Right lobe of liver (tissue), 6 donors: ENCODE measurements at regions not wholly inside any gene's neighbourhood (a gene's known extent, or its start where the extent isn't known, plus 50 kb on each side); places are given as distances from the start of the nearest gene placed in this dataset.

Source experiments
- ATAC-seq, 4 donors: fragments of 200-7000 bp; cut with Tn5 transposase; one replicate each; pipeline ENCODE4 v1.9.1; 2020; ENCODE audit warnings: mild to moderate bottlenecking in 4 of 4, moderate library complexity in 4 of 4
- DNase-seq, 3 donors: peaks; one replicate each; pipeline ENCODE4 v3.0.0-alpha.2; 2020
- H3K27ac ChIP-seq, 3 donors: fragments of 200-600 bp; one replicate each; pipeline ENCODE4 v1.8.0; 2022
- H3K27me3 ChIP-seq, 2 donors: fragments of 200-600 bp; one replicate each; pipeline ENCODE4 v1.8.0; 2022
- H3K36me3 ChIP-seq, 4 donors: fragments of 200-600 bp; sonication (generic) in 1 of 4; one replicate each; pipeline versions ENCODE4 v1.5.1 to v1.8.0; 2017 to 2022; ENCODE audit warnings: control low read depth in 1 of 4
- H3K4me1 ChIP-seq, 4 donors: fragments of 200-600 bp; sonication (generic) in 1 of 4; one replicate each; pipeline versions ENCODE4 v1.5.1 to v1.8.0; 2017 to 2022; ENCODE audit warnings: control low read depth in 1 of 4
- H3K4me3 ChIP-seq, 3 donors: fragments of 200-600 bp; one replicate each; pipeline ENCODE4 v1.8.0; 2022
- H3K9me3 ChIP-seq, 4 donors: fragments of 200-600 bp; sonication (generic) in 1 of 4; one replicate each; pipeline versions ENCODE4 v1.5.1 to v1.8.0; 2017 to 2022; ENCODE audit warnings: control low read depth in 1 of 4
- POLR2A ChIP-seq: fragments of 450-650 bp; IDR thresholded peaks from one replicate; pipeline ENCODE4 v1.6.1; 2017; ENCODE audit warnings: antibody characterized with exemption, mild to moderate bottlenecking
- WGBS: methylation state at CpG from one replicate; pipeline ENCODE4 v1.1.6; 2018; ENCODE audit warnings: low coverage, low lambda C conversion rate; ENCODE audit not compliant: insufficient coverage; ENCODE audit errors: missing lambda C conversion rate; 5-methylcytosine and 5-hydroxymethylcytosine counted together
- intact Hi-C, 2 donors: fragments of 100-400 bp; cut with DNase I; formaldehyde crosslinking; loops; one replicate each; pipeline versions ENCODE4 v1.11.2 to v1.14.1; 2022
- TF ChIP-seq, protein P1 (sequence below), 4 donors: fragments of 200-600 bp in 3 of 4; fragments of 450-650 bp in 1 of 4; IDR thresholded peaks; one replicate each; pipeline versions ENCODE4 v1.5.1 to v1.8.0; 2016 to 2022; ENCODE audit warnings: antibody characterized with exemption in 4 of 4, mild to moderate bottlenecking in 2 of 4
- donor health status: DM: no; HTN: yes; CAD: no.
- donor health status: DM: no; HTN: no; CAD: no.
- donor health status: DM: no; HTN: no; CAD: no.
- donor health status: DM: no; HTN: yes; CAD: no.
- donor health status: DM: no; HTN: yes; CAD: no.

DNA sequence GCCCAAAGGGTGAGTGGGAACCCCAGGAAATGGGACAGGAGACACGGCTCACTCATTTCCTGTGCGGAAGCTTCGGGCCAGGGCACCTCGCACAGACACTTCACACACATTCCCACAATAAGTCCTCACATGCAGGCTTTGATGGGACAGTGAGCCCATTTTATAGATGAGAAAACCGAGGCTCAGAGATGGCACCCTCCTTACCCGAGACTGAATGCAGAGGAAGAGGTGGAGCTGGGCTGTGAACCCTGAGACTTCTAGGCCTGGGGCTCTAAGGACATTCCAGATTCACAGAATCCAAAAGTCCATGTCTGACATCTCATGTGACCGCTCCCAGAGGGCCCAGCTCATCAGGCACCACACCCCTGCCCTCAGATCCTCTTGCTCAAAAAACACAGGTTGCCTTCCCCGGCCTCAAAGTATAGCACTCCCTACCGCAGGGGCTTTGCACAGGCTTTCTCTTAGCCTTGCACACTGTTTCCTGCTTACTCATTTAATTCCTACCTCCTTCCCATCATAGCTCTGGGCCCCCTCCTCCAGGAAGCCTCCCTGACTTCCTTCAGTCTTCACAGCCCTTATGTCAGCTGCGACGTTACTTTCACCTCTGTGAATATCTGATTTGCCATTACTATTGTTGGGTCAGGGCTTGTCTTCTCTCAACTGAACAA, 57.1 kb upstream of the TCF20 start:
- no peaks in the 10 kb centered on the region for H3K27me3 ChIP-seq

DNA sequence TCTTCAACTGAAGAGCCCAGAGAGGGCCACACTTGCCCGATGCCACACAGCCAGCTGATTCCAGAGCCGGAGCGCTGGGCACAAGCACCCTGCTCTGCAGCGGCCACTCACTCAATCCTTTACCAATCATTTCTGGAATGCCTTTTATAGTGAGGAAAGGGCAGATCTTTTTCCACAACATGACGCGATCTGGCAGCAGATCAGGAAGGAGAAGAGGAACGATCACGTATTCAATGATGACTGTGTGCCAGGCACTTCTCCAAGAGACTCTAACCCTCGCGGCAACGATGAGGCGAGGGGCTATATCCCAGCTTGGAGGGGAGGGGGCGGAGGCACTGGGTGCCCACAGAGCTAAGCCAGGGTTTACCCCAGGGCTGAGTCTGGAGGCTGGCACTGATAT, 56.3 kb upstream of the TCF20 start:
- no peak for TF ChIP-seq POLR2A
- TF ChIP-seq, protein P1, sequence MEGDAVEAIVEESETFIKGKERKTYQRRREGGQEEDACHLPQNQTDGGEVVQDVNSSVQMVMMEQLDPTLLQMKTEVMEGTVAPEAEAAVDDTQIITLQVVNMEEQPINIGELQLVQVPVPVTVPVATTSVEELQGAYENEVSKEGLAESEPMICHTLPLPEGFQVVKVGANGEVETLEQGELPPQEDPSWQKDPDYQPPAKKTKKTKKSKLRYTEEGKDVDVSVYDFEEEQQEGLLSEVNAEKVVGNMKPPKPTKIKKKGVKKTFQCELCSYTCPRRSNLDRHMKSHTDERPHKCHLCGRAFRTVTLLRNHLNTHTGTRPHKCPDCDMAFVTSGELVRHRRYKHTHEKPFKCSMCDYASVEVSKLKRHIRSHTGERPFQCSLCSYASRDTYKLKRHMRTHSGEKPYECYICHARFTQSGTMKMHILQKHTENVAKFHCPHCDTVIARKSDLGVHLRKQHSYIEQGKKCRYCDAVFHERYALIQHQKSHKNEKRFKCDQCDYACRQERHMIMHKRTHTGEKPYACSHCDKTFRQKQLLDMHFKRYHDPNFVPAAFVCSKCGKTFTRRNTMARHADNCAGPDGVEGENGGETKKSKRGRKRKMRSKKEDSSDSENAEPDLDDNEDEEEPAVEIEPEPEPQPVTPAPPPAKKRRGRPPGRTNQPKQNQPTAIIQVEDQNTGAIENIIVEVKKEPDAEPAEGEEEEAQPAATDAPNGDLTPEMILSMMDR (IDR thresholded peaks at IDR 0.05) = no peak
- WGBS = 57% methylated on average over 5 of the region's 13 CpGs

More for the DNA sequence above, 57.1 kb upstream of the TCF20 start:
- intact Hi-C loops = no loop called here
- Histone ChIP-seq H3K27ac (no peak overlapping the region), H3K4me1 (no peaks in the 10 kb centered on the region), H3K4me3 (no peak overlapping the region), H3K9me3 (no peaks in the 10 kb centered on the region), H3K36me3 (no peaks in the 10 kb centered on the region)
- no peak for DNase-seq
- 61% methylated on average over 8 of the region's 11 CpGs for WGBS
- TF ChIP-seq, protein P1 (IDR thresholded peaks at IDR 0.05) = no peak
- no peak for TF ChIP-seq POLR2A
- ATAC-seq = no peak

DNA sequence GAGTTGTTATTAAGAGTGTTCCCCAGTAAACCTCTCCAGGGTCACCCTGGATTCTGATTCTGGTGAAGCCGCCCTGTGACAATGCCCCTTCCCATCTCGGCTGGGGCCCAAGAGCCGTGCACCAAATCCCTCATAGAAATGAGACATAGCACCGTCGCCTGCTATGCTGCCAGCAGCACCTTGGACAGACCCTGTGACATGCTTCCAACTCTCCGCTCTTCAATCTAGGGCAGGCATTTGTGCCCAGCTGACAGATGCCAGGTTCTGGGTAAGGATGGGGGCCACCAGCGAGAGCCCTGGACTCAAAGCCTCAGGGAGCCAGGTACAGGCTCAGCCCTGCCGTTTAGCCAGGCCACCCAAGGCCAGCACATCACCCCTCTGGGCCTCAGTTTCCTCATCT, 55.8 kb upstream of the TCF20 start:
- ATAC-seq = no peak
- intact Hi-C loops = no loop called here
- Histone ChIP-seq H3K27me3 (no peaks in the 10 kb centered on the region), H3K36me3 (no peaks in the 10 kb centered on the region), H3K27ac (no peak overlapping the region), H3K4me1 (no peaks in the 10 kb centered on the region), H3K4me3 (no peak overlapping the region), H3K9me3 (no peaks in the 10 kb centered on the region)
- 60% methylated on average over 1 of the region's 8 CpGs for WGBS
- TF ChIP-seq, protein P1 (IDR thresholded peaks at IDR 0.05) = no peak
- TF ChIP-seq POLR2A = no peak
- no peak for DNase-seq

More for the DNA sequence above, 56.3 kb upstream of the TCF20 start:
- Histone ChIP-seq H3K4me1 (no peaks in the 10 kb centered on the region), H3K27me3 (no peaks in the 10 kb centered on the region), H3K36me3 (no peaks in the 10 kb centered on the region), H3K4me3 (no peak overlapping the region), H3K9me3 (no peaks in the 10 kb centered on the region), H3K27ac (no peak overlapping the region)
- intact Hi-C loops = no loop called here
- ATAC-seq (no peak), DNase-seq (no peak)

DNA sequence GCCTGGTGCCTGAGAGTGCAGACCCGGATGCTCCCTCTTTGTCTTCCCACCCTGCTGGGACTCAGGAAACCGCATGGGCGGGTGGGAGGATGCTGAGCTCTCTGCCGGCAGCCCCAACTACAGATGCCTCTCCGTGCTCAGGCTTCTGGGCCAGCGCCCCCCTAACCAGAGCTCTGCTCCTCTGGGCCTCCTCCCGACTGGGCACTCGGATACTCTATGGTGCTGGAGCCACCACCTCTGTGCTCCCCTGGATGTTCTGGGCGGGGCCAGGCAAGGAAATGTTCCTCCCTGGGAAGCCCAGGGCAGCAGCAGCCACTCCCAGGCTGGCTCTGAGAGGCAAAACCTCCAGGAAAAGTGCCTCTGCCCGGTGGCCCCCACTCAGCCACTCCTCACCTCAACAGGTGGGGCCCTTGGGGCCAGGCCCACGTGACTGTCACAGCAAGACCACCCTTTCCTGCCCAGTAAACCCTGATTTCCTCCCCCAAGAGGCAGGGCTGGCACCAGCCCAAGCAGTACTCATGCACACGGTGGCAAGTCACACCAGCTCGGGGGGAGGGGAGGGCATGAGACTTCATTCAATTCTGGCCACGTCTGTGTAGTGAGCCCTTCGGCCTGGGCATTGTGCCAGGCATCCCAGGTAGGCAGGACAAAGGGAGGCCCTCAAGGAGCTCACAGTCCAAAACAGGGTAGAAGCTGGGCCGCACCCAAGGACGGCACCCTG, 54.7 kb upstream of the TCF20 start:
- DNase-seq (no peak), ATAC-seq (no peak)
- Histone ChIP-seq H3K4me1 (no peaks in the 10 kb centered on the region), H3K36me3 (no peaks in the 10 kb centered on the region), H3K9me3 (no peaks in the 10 kb centered on the region), H3K27ac (no peak overlapping the region), H3K27me3 (no peaks in the 10 kb centered on the region), H3K4me3 (no peak overlapping the region)
- TF ChIP-seq, protein P1 (IDR thresholded peaks at IDR 0.05) = no peak
- no peak for TF ChIP-seq POLR2A
- intact Hi-C loops = no loop called here
- WGBS = 32% methylated on average over 4 of the region's 17 CpGs
